ENCODE measurements at regions not wholly inside any gene's neighbourhood (a gene's known extent, or its start where the extent isn't known, plus 50 kb on each side); places are given as distances from the start of the nearest gene placed in this dataset.

DNA sequence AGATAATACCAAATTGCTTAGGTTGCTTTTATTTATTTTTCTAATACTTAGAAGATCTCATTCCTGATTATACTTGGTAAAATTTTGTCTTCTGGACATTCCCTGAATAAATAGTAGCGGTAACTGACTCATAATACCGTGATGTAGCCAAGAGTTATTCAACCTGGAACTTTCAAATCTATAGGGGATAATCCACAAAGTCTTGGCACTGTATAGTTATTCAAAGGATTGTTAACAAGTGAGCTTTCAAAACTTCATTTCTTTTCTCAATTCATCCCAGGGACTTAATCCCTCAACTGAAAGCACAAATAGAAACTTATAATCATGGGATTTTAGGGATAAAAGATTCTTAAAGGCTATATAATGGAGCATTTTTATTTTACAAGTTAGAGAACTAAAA lies 1383.3 kb downstream of the FAM133A start:
- Histone ChIP-seq H3K9ac (ENCODE audit: control insufficient read depth, extremely low read depth, insufficient read depth, low read length) (no peak overlapping the region), H4K20me1 (ENCODE audit: control insufficient read depth, extremely low read depth, insufficient read depth, low read length) (no peaks in the 10 kb centered on the region), H2AFZ (ENCODE audit: control insufficient read depth, low read length) (no peak overlapping the region), H3K36me3 (ENCODE audit: control insufficient read depth in 2 of 2, extremely low read depth in 1 of 2, insufficient read depth in 2 of 2, low read length in 2 of 2) (no peaks in the 10 kb centered on the region), H3K4me2 (ENCODE audit: control insufficient read depth, extremely low read depth, insufficient read depth, low read depth, low read length) (no peak overlapping the region), H3K9me3 (ENCODE audit: control insufficient read depth, low read depth, low read length) (no peaks in the 10 kb centered on the region), H3K79me2 (ENCODE audit: control insufficient read depth, insufficient read depth, low read length) (no peaks in the 10 kb centered on the region), H3K27me3 (ENCODE audit: control insufficient read depth, extremely low read depth, insufficient read depth, low read length) (no peaks in the 10 kb centered on the region), H3K9me1 (ENCODE audit: control insufficient read depth, extremely low read depth, insufficient read depth, low read length) (no peaks in the 10 kb centered on the region), H3K4me3 (ENCODE audit: control insufficient read depth in 2 of 3, extremely low read depth in 1 of 3, insufficient read depth in 2 of 3, low read depth in 1 of 3, low read length in 3 of 3) (no peak overlapping the region), H3K4me1 (ENCODE audit: control insufficient read depth, extremely low read depth, insufficient read depth, low read length) (no peaks in the 10 kb centered on the region), H3K27ac (ENCODE audit: control insufficient read depth, insufficient read depth, low read length) (no peak overlapping the region)
- DNase-seq (ENCODE audit: low read depth, low spot score) = no peak
- dilution Hi-C loops (cut with MboI; ENCODE audit: extremely low pct_ligation_motif_present, low sequenced_read_pairs) = no loop called here
- TF ChIP-seq EZH2 (IDR thresholded peaks at IDR 0.05; ENCODE audit: low read length) = no peak
- TF ChIP-seq, protein P1, sequence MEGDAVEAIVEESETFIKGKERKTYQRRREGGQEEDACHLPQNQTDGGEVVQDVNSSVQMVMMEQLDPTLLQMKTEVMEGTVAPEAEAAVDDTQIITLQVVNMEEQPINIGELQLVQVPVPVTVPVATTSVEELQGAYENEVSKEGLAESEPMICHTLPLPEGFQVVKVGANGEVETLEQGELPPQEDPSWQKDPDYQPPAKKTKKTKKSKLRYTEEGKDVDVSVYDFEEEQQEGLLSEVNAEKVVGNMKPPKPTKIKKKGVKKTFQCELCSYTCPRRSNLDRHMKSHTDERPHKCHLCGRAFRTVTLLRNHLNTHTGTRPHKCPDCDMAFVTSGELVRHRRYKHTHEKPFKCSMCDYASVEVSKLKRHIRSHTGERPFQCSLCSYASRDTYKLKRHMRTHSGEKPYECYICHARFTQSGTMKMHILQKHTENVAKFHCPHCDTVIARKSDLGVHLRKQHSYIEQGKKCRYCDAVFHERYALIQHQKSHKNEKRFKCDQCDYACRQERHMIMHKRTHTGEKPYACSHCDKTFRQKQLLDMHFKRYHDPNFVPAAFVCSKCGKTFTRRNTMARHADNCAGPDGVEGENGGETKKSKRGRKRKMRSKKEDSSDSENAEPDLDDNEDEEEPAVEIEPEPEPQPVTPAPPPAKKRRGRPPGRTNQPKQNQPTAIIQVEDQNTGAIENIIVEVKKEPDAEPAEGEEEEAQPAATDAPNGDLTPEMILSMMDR (optimal IDR thresholded peaks at IDR 0.05 in 1 of 3, IDR thresholded peaks at IDR 0.05 in 1 of 3, conservative IDR thresholded peaks at IDR 0.05 in 1 of 3; ENCODE audit: extremely low read depth in 1 of 3, insufficient read depth in 2 of 3, low read length in 3 of 3) = no peak
- no peak for FAIRE-seq

DNA sequence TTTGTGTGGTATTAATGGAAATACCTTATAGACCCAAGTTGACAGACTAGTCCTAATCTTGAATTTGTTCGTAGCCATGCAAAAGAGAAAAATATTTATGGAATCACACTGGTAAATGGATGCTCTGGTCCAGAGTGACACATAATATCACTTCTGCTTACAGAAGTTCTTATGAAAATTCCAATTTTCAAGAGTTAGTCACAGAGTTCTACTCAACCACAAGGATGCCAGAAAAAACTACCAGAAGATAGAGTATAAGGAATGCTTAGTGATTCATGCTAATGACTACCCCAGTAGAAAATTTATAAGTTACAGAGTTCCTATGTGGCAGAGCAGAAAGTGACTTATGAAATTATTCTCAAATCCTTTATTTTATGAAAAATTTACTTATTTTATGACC lies 1384.8 kb downstream of the FAM133A start:
- dilution Hi-C loops (cut with MboI; ENCODE audit: extremely low pct_ligation_motif_present, low sequenced_read_pairs) = no loop called here
- H3K4me2 ChIP-seq (ENCODE audit: control insufficient read depth, extremely low read depth, insufficient read depth, low read depth, low read length) = no peak overlapping the region
- H3K9me1 ChIP-seq (ENCODE audit: control insufficient read depth, extremely low read depth, insufficient read depth, low read length) = no peaks in the 10 kb centered on the region
- no peak overlapping the region for H3K27ac ChIP-seq (ENCODE audit: control insufficient read depth, insufficient read depth, low read length)
- no peak for TF ChIP-seq EZH2 (IDR thresholded peaks at IDR 0.05; ENCODE audit: low read length)
- TF ChIP-seq, protein P1 (optimal IDR thresholded peaks at IDR 0.05 in 1 of 3, IDR thresholded peaks at IDR 0.05 in 1 of 3, conservative IDR thresholded peaks at IDR 0.05 in 1 of 3; ENCODE audit: extremely low read depth in 1 of 3, insufficient read depth in 2 of 3, low read length in 3 of 3) = no peak
- H3K4me3 ChIP-seq (ENCODE audit: control insufficient read depth in 2 of 3, extremely low read depth in 1 of 3, insufficient read depth in 2 of 3, low read depth in 1 of 3, low read length in 3 of 3) = no peak overlapping the region
- H2AFZ ChIP-seq (ENCODE audit: control insufficient read depth, low read length) = no peak overlapping the region
- no peak overlapping the region for H3K9ac ChIP-seq (ENCODE audit: control insufficient read depth, extremely low read depth, insufficient read depth, low read length)
- DNase-seq (ENCODE audit: low read depth, low spot score) (no peak), FAIRE-seq (no peak)
- no peaks in the 10 kb centered on the region for H3K27me3 ChIP-seq (ENCODE audit: control insufficient read depth, extremely low read depth, insufficient read depth, low read length)
- no peaks in the 10 kb centered on the region for H4K20me1 ChIP-seq (ENCODE audit: control insufficient read depth, extremely low read depth, insufficient read depth, low read length)
- H3K4me1 ChIP-seq (ENCODE audit: control insufficient read depth, extremely low read depth, insufficient read depth, low read length) = no peaks in the 10 kb centered on the region
- no peaks in the 10 kb centered on the region for H3K36me3 ChIP-seq (ENCODE audit: control insufficient read depth in 2 of 2, extremely low read depth in 1 of 2, insufficient read depth in 2 of 2, low read length in 2 of 2)
- H3K79me2 ChIP-seq (ENCODE audit: control insufficient read depth, insufficient read depth, low read length) = no peaks in the 10 kb centered on the region
- no peaks in the 10 kb centered on the region for H3K9me3 ChIP-seq (ENCODE audit: control insufficient read depth, low read depth, low read length)

Measured in keratinocyte (primary cell).